ENCODE measurements at regions not wholly inside any gene's neighbourhood (a gene's known extent, or its start where the extent isn't known, plus 50 kb on each side); places are given as distances from the start of the nearest gene placed in this dataset.
"Not testable (repeated sequence)": the region's sequence is repeated elsewhere in the genome, so short reads cannot be mapped to it uniquely, and the experiment has no call there.

DNA sequence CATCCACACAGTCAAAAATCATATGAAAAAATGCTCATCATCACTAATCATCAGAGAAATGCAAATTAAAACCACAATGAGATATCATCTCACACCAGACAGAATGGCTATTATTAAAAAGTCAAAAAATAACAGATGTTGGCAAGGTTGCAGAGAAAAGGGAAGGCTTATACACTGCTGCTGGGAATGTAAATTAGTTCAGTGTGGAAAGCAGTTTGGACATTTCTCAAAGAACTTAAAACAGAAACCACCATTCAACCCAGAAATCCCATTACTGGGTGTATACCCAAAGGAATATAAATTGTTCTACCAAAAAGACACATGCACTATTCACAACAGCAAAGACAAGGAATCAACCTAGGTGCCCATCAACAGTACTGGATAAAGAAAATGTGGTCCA, 307.0 kb upstream of the SOX9 start:
- not testable (repeated sequence) for H3K36me3 ChIP-seq (ENCODE audit: control insufficient read depth, low read depth, low read length); H3K4me3 ChIP-seq (ENCODE audit: low read length); H3K9ac ChIP-seq (ENCODE audit: low read length); H3K27ac ChIP-seq (ENCODE audit: low read length); H3K4me1 ChIP-seq (ENCODE audit: control insufficient read depth, low read depth, low read length); H3K9me3 ChIP-seq (ENCODE audit: control insufficient read depth, low read depth, low read length); H3K27me3 ChIP-seq (ENCODE audit: control insufficient read depth, insufficient read depth, low read length)

DNA sequence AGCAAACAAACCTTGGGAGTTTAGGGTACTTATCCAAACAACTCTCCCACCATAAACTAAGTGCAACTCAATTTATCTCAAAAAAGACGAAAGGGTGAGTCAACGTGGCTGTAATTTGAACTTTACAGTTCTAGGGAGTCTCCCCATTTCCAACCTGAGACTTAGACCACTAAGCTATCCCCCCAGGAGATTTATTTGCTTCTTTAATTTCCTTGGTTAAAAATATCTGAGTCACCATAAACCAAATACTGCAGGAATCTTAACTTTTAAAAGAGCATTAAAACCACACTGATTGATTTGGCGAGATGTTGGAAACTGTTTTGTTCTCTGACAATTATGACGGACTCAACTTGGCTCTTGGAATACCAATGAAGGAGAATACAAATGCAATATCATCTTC, 299.3 kb upstream of the SOX9 start:
- no peak overlapping the region for H3K9ac ChIP-seq (ENCODE audit: low read length)
- H3K27ac ChIP-seq (ENCODE audit: low read length) = no peak overlapping the region
- H3K4me3 ChIP-seq (ENCODE audit: low read length) = no peak overlapping the region
- peaks cover 14% of the 10 kb centered on the region for H3K4me1 ChIP-seq (ENCODE audit: control insufficient read depth, low read depth, low read length)
- no peaks in the 10 kb centered on the region for H3K36me3 ChIP-seq (ENCODE audit: control insufficient read depth, low read depth, low read length)
- no peaks in the 10 kb centered on the region for H3K27me3 ChIP-seq (ENCODE audit: control insufficient read depth, insufficient read depth, low read length)
- no peaks in the 10 kb centered on the region for H3K9me3 ChIP-seq (ENCODE audit: control insufficient read depth, low read depth, low read length)

DNA sequence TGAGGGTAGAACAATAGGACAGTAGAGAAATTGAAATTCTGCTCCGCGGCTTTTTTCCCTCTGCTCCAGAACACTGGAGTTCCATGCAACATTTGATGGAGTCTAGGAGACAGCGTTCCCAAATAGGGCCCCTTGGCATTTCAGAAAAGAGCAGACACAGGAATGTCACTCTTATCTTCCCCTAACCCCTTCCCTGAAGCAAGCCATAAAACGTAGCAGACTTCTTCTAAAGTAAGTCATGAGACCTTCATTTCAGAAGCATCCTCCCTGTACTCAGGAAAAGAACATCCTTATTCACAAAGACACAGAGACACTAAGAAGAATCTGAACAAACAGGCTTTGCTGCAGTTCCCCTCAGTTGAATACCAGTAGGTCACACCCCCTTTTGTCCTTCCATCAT, 296.1 kb upstream of the SOX9 start:
- no peak overlapping the region for H3K4me3 ChIP-seq (ENCODE audit: low read length)
- H3K4me1 ChIP-seq (ENCODE audit: control insufficient read depth, low read depth, low read length) = peaks cover 41% of the 10 kb centered on the region
- no peaks in the 10 kb centered on the region for H3K27me3 ChIP-seq (ENCODE audit: control insufficient read depth, insufficient read depth, low read length)
- no peak overlapping the region for H3K27ac ChIP-seq (ENCODE audit: low read length)
- H3K9me3 ChIP-seq (ENCODE audit: control insufficient read depth, low read depth, low read length) = no peaks in the 10 kb centered on the region
- no peak overlapping the region for H3K9ac ChIP-seq (ENCODE audit: low read length)
- no peaks in the 10 kb centered on the region for H3K36me3 ChIP-seq (ENCODE audit: control insufficient read depth, low read depth, low read length)

DNA sequence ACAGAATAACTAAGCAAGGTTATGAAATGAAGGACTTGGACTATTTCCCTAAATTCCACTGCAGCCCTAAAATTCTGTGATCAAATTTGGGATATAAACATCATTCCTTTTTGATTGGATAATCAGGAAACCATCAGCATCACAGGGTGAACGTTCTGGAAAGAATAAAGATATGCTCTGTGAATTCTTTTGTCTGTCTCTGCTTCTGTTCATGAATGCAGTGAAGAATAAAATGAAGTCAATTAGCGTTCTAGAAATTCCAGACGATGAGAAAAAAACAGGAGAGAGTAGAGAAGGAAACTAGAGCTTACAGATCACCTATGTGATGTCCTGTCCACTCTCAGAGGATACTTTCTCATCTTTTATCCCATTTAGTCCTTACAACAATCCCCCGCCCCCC, 295.1 kb upstream of the SOX9 start:
- H3K9me3 ChIP-seq (ENCODE audit: control insufficient read depth, low read depth, low read length) = no peaks in the 10 kb centered on the region
- H3K27ac ChIP-seq (ENCODE audit: low read length) = no peak overlapping the region
- H3K9ac ChIP-seq (ENCODE audit: low read length) = no peak overlapping the region
- H3K27me3 ChIP-seq (ENCODE audit: control insufficient read depth, insufficient read depth, low read length) = no peaks in the 10 kb centered on the region
- H3K36me3 ChIP-seq (ENCODE audit: control insufficient read depth, low read depth, low read length) = no peaks in the 10 kb centered on the region
- peaks cover 51% of the 10 kb centered on the region for H3K4me1 ChIP-seq (ENCODE audit: control insufficient read depth, low read depth, low read length)
- no peak overlapping the region for H3K4me3 ChIP-seq (ENCODE audit: low read length)

DNA sequence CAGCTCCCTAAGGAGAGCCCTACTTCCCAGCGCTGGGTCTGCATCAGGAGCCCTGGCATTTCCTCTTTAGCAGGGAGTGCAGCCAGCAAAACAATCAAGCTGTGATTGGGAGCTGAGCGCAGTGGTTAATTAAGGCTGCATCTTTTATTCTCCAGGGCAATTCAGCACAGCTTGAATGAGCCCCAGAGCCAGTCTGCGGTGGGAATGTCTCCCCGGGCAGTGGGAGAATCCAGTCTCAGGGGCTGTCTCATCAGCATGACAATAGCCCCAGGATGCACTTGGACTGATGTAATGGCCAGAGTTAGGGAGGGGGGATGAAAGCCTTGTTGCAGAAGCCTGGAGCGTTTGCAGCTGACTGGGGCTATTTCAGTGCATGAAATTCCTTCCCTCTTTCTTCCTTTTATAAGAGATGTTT, 292.6 kb upstream of the SOX9 start:
- H3K9ac ChIP-seq (ENCODE audit: low read length) = no peak overlapping the region
- H3K27ac ChIP-seq (ENCODE audit: low read length) = peak overlapping the region; percentile 42
- no peaks in the 10 kb centered on the region for H3K27me3 ChIP-seq (ENCODE audit: control insufficient read depth, insufficient read depth, low read length)
- H3K4me1 ChIP-seq (ENCODE audit: control insufficient read depth, low read depth, low read length) = peaks cover 57% of the 10 kb centered on the region
- no peaks in the 10 kb centered on the region for H3K9me3 ChIP-seq (ENCODE audit: control insufficient read depth, low read depth, low read length)
- H3K4me3 ChIP-seq (ENCODE audit: low read length) = peak overlapping the region; percentile 25
- no peaks in the 10 kb centered on the region for H3K36me3 ChIP-seq (ENCODE audit: control insufficient read depth, low read depth, low read length)

DNA sequence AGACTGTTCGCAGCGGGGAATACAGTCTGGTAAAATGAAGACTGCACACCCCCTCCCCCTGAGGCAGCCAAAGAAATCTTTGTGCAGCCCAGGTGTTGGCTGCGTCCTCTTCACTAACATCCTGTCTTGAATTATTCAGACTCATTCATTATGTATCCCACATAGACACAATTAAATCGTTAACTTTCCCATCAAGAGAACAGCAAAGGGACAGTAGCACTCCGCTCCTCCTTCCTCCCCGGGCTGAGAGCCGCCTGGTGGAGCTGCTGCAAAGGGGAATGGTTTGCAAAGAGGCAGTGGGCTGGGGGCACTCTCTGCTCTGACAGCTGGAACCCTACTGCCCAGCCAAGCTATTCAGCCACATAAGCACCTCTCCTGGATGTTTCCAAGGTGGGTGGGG, 290.0 kb upstream of the SOX9 start:
- Histone ChIP-seq H3K9me3 (ENCODE audit: control insufficient read depth, low read depth, low read length) (no peaks in the 10 kb centered on the region), H3K9ac (ENCODE audit: low read length) (no peak overlapping the region), H3K36me3 (ENCODE audit: control insufficient read depth, low read depth, low read length) (no peaks in the 10 kb centered on the region), H3K27ac (ENCODE audit: low read length) (no peak overlapping the region), H3K4me1 (ENCODE audit: control insufficient read depth, low read depth, low read length) (peaks cover 46% of the 10 kb centered on the region), H3K4me3 (ENCODE audit: low read length) (no peak overlapping the region), H3K27me3 (ENCODE audit: control insufficient read depth, insufficient read depth, low read length) (no peaks in the 10 kb centered on the region)

DNA sequence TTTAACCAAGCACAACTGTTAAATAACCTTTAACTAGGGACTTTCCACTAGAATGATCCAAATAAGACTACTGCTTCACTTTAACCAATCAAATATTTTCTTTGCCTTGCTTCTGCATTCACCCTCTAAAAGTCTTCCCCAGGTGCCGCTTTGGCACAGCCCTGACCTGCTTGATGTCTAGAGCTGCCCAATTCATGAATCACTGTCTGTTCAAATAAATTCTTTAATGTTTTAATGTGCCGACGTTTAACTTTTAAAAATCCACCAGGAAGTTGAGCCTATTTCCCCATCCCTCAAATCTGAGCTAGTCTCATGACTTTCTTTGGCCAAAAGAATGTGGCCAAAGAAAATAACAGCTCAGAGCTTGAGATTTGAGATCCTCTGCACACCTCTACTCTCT, 277.8 kb upstream of the SOX9 start:
- Histone ChIP-seq H3K36me3 (ENCODE audit: control insufficient read depth, low read depth, low read length) (no peaks in the 10 kb centered on the region), H3K9me3 (ENCODE audit: control insufficient read depth, low read depth, low read length) (no peaks in the 10 kb centered on the region), H3K27ac (ENCODE audit: low read length) (no peak overlapping the region), H3K27me3 (ENCODE audit: control insufficient read depth, insufficient read depth, low read length) (no peaks in the 10 kb centered on the region), H3K4me3 (ENCODE audit: low read length) (no peak overlapping the region), H3K4me1 (ENCODE audit: control insufficient read depth, low read depth, low read length) (no peaks in the 10 kb centered on the region), H3K9ac (ENCODE audit: low read length) (no peak overlapping the region)

DNA sequence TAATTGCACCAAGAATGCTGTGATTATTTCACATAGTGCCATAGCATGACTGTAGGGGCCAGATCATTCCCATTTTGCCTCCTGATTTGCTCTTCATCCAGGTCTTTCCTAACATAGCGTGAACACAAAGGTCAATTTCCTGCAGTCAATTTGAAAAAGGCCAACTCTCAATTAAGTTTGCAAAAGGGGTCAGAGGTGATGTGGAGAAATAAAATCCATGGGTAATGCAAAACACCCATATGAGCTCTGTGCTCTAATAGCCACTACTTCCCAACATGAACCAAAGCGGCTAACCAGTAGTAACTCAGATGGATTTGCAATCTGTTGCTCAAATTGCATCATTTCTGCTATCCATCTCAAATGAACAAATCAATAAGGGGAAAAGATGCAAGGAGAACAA, 275.5 kb upstream of the SOX9 start:
- Histone ChIP-seq H3K4me3 (ENCODE audit: low read length) (no peak overlapping the region), H3K4me1 (ENCODE audit: control insufficient read depth, low read depth, low read length) (no peaks in the 10 kb centered on the region), H3K27me3 (ENCODE audit: control insufficient read depth, insufficient read depth, low read length) (no peaks in the 10 kb centered on the region), H3K27ac (ENCODE audit: low read length) (no peak overlapping the region), H3K36me3 (ENCODE audit: control insufficient read depth, low read depth, low read length) (no peaks in the 10 kb centered on the region), H3K9me3 (ENCODE audit: control insufficient read depth, low read depth, low read length) (no peaks in the 10 kb centered on the region), H3K9ac (ENCODE audit: low read length) (no peak overlapping the region)

DNA sequence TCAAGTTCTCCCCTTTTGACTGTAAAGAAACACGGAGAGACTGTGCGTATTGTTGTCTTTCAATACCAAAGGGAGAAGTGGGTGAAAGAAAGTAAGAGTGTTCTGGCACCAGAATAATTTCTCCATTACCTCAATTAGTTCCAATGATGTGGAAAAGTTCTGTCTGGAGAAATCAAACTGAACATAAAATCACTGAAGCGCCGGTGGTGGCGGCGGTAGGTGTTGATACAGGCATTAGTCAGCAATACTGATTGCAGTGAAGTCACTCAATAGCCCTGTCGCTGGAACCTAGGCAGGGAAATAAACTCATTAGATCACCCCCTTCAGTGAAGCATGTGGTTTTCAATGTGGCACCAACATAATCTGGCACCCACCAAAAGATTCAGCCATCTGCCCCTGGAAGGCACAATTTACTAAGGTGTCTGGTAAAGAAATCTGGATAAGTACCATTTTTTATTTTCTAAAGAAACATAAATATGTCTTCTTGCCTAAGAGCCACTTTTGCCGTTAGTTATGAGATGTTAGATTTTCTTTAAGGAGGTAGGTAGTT, 274.2 kb upstream of the SOX9 start:
- H3K4me3 ChIP-seq (ENCODE audit: low read length) = no peak overlapping the region
- H3K9me3 ChIP-seq (ENCODE audit: control insufficient read depth, low read depth, low read length) = no peaks in the 10 kb centered on the region

DNA sequence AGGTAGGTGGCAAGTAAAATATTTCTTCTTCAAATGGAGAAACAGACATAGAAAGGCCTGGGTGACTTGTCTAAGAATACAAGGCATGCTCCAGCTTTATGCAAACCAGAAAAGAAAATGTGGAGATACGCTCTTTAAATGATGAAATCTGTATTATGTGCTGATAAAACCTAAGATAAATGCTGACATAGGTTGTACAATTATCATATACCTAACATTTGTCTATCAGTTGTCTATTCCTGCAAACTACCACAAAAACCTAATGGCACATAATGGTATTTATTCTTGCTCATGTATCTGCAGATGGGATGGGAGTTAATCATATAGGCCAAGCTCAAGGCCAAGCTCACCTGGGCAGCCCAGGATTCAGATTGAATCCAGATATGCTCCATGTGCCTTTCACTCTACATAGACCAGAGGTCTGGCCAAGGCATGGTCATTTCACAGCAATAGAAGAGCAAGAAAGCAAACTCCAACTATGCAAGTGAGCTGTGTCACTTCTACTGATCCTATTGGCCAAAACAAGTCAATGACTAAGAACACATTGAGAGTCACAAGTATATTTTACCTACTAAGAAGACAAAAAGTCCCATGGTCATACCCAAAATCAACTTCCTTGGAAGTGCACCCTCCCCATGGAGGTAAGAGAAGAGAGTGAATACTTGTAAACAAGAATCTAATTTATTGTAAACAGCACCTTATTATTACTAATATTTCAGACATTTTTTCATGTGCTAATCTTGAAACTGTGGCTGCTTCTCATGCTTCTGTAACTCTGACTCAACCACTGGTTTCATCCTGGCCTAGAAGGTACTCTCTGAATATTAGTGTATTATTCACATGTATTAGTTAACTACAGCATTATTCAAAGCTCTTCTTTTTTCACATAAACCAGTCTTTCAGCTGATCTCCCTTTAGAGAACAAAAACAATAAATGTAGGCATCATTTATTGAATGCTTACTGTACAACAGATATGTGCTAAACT, 270.7 kb upstream of the SOX9 start:
- Histone ChIP-seq H3K4me1 (ENCODE audit: control insufficient read depth, low read depth, low read length) (no peaks in the 10 kb centered on the region), H3K9ac (ENCODE audit: low read length) (no peak overlapping the region), H3K27ac (ENCODE audit: low read length) (no peak overlapping the region), H3K27me3 (ENCODE audit: control insufficient read depth, insufficient read depth, low read length) (no peaks in the 10 kb centered on the region), H3K36me3 (ENCODE audit: control insufficient read depth, low read depth, low read length) (no peaks in the 10 kb centered on the region), H3K4me3 (ENCODE audit: low read length) (no peak overlapping the region), H3K9me3 (ENCODE audit: control insufficient read depth, low read depth, low read length) (no peaks in the 10 kb centered on the region)

More for the DNA sequence above, 274.2 kb upstream of the SOX9 start:
- Histone ChIP-seq H3K27me3 (ENCODE audit: control insufficient read depth, insufficient read depth, low read length) (no peaks in the 10 kb centered on the region), H3K27ac (ENCODE audit: low read length) (no peak overlapping the region), H3K36me3 (ENCODE audit: control insufficient read depth, low read depth, low read length) (no peaks in the 10 kb centered on the region), H3K9ac (ENCODE audit: low read length) (no peak overlapping the region), H3K4me1 (ENCODE audit: control insufficient read depth, low read depth, low read length) (no peaks in the 10 kb centered on the region)

DNA sequence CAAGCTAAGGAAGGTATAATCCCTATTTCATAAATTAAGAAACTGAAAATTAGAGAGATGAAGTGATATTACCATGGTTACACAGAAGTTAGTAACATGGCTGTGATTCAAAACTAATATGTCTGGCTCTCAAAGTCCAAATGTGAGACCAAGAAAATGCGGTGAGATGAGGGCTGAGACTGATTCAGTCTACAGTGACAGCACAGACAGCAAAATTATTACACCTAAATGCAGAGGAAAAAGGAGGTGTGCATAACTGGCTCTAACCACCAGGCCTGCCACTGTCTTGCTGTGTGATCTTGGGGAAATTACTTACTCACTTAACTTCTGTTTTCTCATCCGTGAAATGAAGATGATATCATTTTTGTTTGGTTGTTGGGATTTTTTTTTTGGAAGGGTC, 270.0 kb upstream of the SOX9 start:
- Histone ChIP-seq H3K4me1 (ENCODE audit: control insufficient read depth, low read depth, low read length) (no peaks in the 10 kb centered on the region), H3K27ac (ENCODE audit: low read length) (no peak overlapping the region), H3K9ac (ENCODE audit: low read length) (no peak overlapping the region), H3K27me3 (ENCODE audit: control insufficient read depth, insufficient read depth, low read length) (no peaks in the 10 kb centered on the region), H3K4me3 (ENCODE audit: low read length) (no peak overlapping the region), H3K9me3 (ENCODE audit: control insufficient read depth, low read depth, low read length) (no peaks in the 10 kb centered on the region), H3K36me3 (ENCODE audit: control insufficient read depth, low read depth, low read length) (no peaks in the 10 kb centered on the region)

DNA sequence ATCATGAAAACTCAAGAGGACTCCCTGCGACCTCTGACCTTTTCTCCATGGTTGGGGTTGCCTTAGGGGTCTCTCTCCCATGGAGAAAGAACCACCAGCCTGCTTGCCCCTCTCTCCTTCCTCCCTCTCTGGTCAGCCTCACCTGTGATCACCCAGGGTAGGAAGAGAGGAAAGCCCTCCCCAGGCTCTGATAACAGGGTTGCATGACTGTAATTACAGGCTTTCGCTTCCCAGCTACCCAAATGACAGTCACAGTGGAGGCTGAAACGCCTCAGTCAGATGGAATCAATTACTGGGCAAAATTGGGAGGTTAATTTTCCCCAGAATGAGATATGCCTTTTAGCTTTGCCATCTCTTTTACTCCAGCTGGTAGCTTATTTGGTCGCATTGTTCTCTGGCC, 265.8 kb upstream of the SOX9 start:
- no peaks in the 10 kb centered on the region for H3K9me3 ChIP-seq (ENCODE audit: control insufficient read depth, low read depth, low read length)
- no peak overlapping the region for H3K9ac ChIP-seq (ENCODE audit: low read length)
- H3K4me3 ChIP-seq (ENCODE audit: low read length) = no peak overlapping the region
- H3K27me3 ChIP-seq (ENCODE audit: control insufficient read depth, insufficient read depth, low read length) = no peaks in the 10 kb centered on the region
- H3K4me1 ChIP-seq (ENCODE audit: control insufficient read depth, low read depth, low read length) = no peaks in the 10 kb centered on the region
- no peaks in the 10 kb centered on the region for H3K36me3 ChIP-seq (ENCODE audit: control insufficient read depth, low read depth, low read length)
- no peak overlapping the region for H3K27ac ChIP-seq (ENCODE audit: low read length)

Data from iPS-18a (cell line).